ENCODE measurements at regions not wholly inside any gene's neighbourhood (a gene's known extent, or its start where the extent isn't known, plus 50 kb on each side); places are given as distances from the start of the nearest gene placed in this dataset.

GRCh38 chr6:121743691-121744090 lies 308.2 kb downstream of the GJA1 start:
- Histone ChIP-seq H3K4me3 (ENCODE audit: low read depth, low read length) (no peak overlapping the region), H3K27ac (no peak overlapping the region), H3K9me3 (ENCODE audit: severe bottlenecking) (no peaks in the 10 kb centered on the region), H3K27me3 (ENCODE audit: insufficient read depth, low read depth, severe bottlenecking) (no peaks in the 10 kb centered on the region), H3K36me3 (no peaks in the 10 kb centered on the region)
- TF ChIP-seq CTCF (IDR thresholded peaks at IDR 0.05; ENCODE audit: low read depth, low read length) = no peak
- no peak for DNase-seq

- Histone ChIP-seq H3K27ac (no peak overlapping the region), H3K9me3 (ENCODE audit: severe bottlenecking) (no peaks in the 10 kb centered on the region), H3K4me3 (ENCODE audit: low read depth, low read length) (no peak overlapping the region), H3K36me3 (no peaks in the 10 kb centered on the region), H3K27me3 (ENCODE audit: insufficient read depth, low read depth, severe bottlenecking) (no peaks in the 10 kb centered on the region)
- DNase-seq = no peak
- no peak for TF ChIP-seq CTCF (IDR thresholded peaks at IDR 0.05; ENCODE audit: low read depth, low read length)
Observed at GRCh38 chr6:121748376-121748775, 312.9 kb downstream of the GJA1 start.

- H3K36me3 ChIP-seq = no peaks in the 10 kb centered on the region
- no peak for DNase-seq
Observed at GRCh38 chr6:121748850-121749249, 313.4 kb downstream of the GJA1 start.

GRCh38 chr6:121755485-121755884 lies 320.0 kb downstream of the GJA1 start:
- Histone ChIP-seq H3K27me3 (ENCODE audit: insufficient read depth, low read depth, severe bottlenecking) (no peaks in the 10 kb centered on the region), H3K36me3 (no peaks in the 10 kb centered on the region), H3K27ac (no peak overlapping the region), H3K9me3 (ENCODE audit: severe bottlenecking) (no peaks in the 10 kb centered on the region), H3K4me3 (ENCODE audit: low read depth, low read length) (no peak overlapping the region)
- TF ChIP-seq CTCF (IDR thresholded peaks at IDR 0.05; ENCODE audit: low read depth, low read length) = no peak
- DNase-seq = no peak

More at GRCh38 chr6:121748850-121749249, 313.4 kb downstream of the GJA1 start:
- H3K27me3 ChIP-seq (ENCODE audit: insufficient read depth, low read depth, severe bottlenecking) = no peaks in the 10 kb centered on the region
- no peaks in the 10 kb centered on the region for H3K9me3 ChIP-seq (ENCODE audit: severe bottlenecking)
- H3K27ac ChIP-seq = no peak overlapping the region
- no peak overlapping the region for H3K4me3 ChIP-seq (ENCODE audit: low read depth, low read length)
- no peak for TF ChIP-seq CTCF (IDR thresholded peaks at IDR 0.05; ENCODE audit: low read depth, low read length)

- no peak overlapping the region for H3K27ac ChIP-seq
- no peaks in the 10 kb centered on the region for H3K9me3 ChIP-seq (ENCODE audit: severe bottlenecking)
- no peaks in the 10 kb centered on the region for H3K27me3 ChIP-seq (ENCODE audit: insufficient read depth, low read depth, severe bottlenecking)
- H3K36me3 ChIP-seq = no peaks in the 10 kb centered on the region
- H3K4me3 ChIP-seq (ENCODE audit: low read depth, low read length) = no peak overlapping the region
- TF ChIP-seq CTCF (IDR thresholded peaks at IDR 0.05; ENCODE audit: low read depth, low read length) = no peak
- no peak for DNase-seq
Observed at GRCh38 chr6:121756666-121757065, 321.2 kb downstream of the GJA1 start.

GRCh38 chr6:121759370-121759769 lies 323.9 kb downstream of the GJA1 start:
- H3K36me3 ChIP-seq = no peaks in the 10 kb centered on the region
- no peak overlapping the region for H3K27ac ChIP-seq
- no peaks in the 10 kb centered on the region for H3K27me3 ChIP-seq (ENCODE audit: insufficient read depth, low read depth, severe bottlenecking)
- H3K9me3 ChIP-seq (ENCODE audit: severe bottlenecking) = no peaks in the 10 kb centered on the region
- H3K4me3 ChIP-seq (ENCODE audit: low read depth, low read length) = no peak overlapping the region
- DNase-seq = no peak
- no peak for TF ChIP-seq CTCF (IDR thresholded peaks at IDR 0.05; ENCODE audit: low read depth, low read length)

All from WERI-Rb-1 (cell line).